HCT116 (cell line): ENCODE measurements at regions not wholly inside any gene's neighbourhood (a gene's known extent, or its start where the extent isn't known, plus 50 kb on each side); places are given as distances from the start of the nearest gene placed in this dataset.

Source experiments
- ATAC-seq: fragments of 200-7000 bp; cut with Tn5 transposase; 2 replicates; pipeline ENCODE4 v1.9.1; 2020; ENCODE audit warnings: mild to moderate bottlenecking, moderate library complexity
- BruUV-seq: library from RNA; stranded (reverse); fragments of 400-500 nt; replicated peaks from 2 replicates; lab custom pipeline; 2021; lab: Mats Ljungman, UMichigan
- CTCF ChIA-PET: fragments of 300-600 bp; sonication (Branson Sonifier 250); formaldehyde crosslinking; loops from one replicate; lab custom pipeline; 2021; ENCODE audit warnings: antibody characterized with exemption; lab: Charles Lee
- POLR2A ChIA-PET: fragments of 300-600, 350-600 bp; sonication (Branson Sonifier 250); formaldehyde crosslinking; loops from one replicate; lab custom pipeline; 2021; ENCODE audit warnings: antibody characterized with exemption; lab: Charles Lee
- RAD21 ChIA-PET, 2 experiments: fragments of 300-600 bp; sonication (Branson Sonifier 250); formaldehyde crosslinking; loops; one replicate each; lab custom pipeline; 2023; ENCODE audit warnings: low total read pairs in 2 of 2; ENCODE audit not compliant: uncharacterized antibody in 2 of 2, unreplicated experiment in 2 of 2, low non-redundant PET in 1 of 2; lab: Charles Lee
- DNase-seq: peaks from one replicate; pipeline ENCODE4 v3.0.0-alpha.2; 2010; ENCODE audit warnings: low read depth, low spot score
- H2AFZ ChIP-seq: fragments of 200-600 bp; shearing (Covaris generic), sonication (generic); 2 replicates; pipeline ENCODE4 v1.6.1; 2017; ENCODE audit warnings: low read depth, mixed run types, mixed read lengths, antibody characterized with exemption, low read length; ENCODE audit not compliant: poor library complexity, severe bottlenecking
- H3K27ac ChIP-seq: 2 replicates; pipeline ENCODE4 v1.5.1; 2012; ENCODE audit warnings: low read depth, low read length
- H3K27me3 ChIP-seq: fragments of 200-600 bp; sonication (generic); 2 replicates; pipeline ENCODE4 v1.6.1; 2016; ENCODE audit warnings: mixed run types, low read length, mixed read lengths; ENCODE audit not compliant: insufficient read depth
- H3K36me3 ChIP-seq, 2 experiments: fragments of 200-500 bp in 1 of 2; fragments of 200-600 bp in 1 of 2; sonication (Bioruptor generic) in 1 of 2; sonication (generic) in 1 of 2; 2 replicates each; pipeline versions ENCODE4 v1.5.1 to v1.6.1; 2014 to 2016; ENCODE audit warnings: low read length in 2 of 2, inconsistent platforms in 1 of 2, mixed read lengths in 1 of 2, mixed run types in 1 of 2; ENCODE audit not compliant: insufficient read depth in 2 of 2, control insufficient read depth in 1 of 2
- H3K4me1 ChIP-seq, 2 experiments: fragments of 200-600 bp in 1 of 2; sonication (generic) in 1 of 2; 2 replicates each; pipeline versions ENCODE4 v1.5.1 to v1.6.1; 2012 to 2017; ENCODE audit warnings: low read length in 2 of 2, inconsistent platforms in 1 of 2, mild to moderate bottlenecking in 1 of 2, mixed read lengths in 1 of 2, mixed run types in 1 of 2, moderate library complexity in 1 of 2; ENCODE audit not compliant: insufficient read depth in 2 of 2, control insufficient read depth in 1 of 2
- H3K4me2 ChIP-seq: fragments of 200-600 bp; sonication (generic); 2 replicates; pipeline ENCODE4 v1.6.1; 2017; ENCODE audit warnings: mixed run types, low read length, mixed read lengths
- H3K4me3 ChIP-seq, 2 experiments: fragments of 200-600 bp in 1 of 2; sonication (generic) in 1 of 2; replicated peaks in 1 of 2; 2 replicates each; pipeline ENCODE4 v1.5.1; 2011 to 2016; ENCODE audit warnings: low read length in 2 of 2, control low read depth in 1 of 2, low read depth in 1 of 2, mild to moderate bottlenecking in 1 of 2, mixed read lengths in 1 of 2, mixed run types in 1 of 2
- H3K79me2 ChIP-seq: fragments of 200-600 bp; sonication (generic); 2 replicates; pipeline ENCODE4 v1.6.1; 2017; ENCODE audit warnings: mild to moderate bottlenecking, mixed run types, low read length, moderate library complexity, mixed read lengths; ENCODE audit not compliant: insufficient read depth
- H3K9ac ChIP-seq: fragments of 200-600 bp; sonication (generic); 2 replicates; pipeline ENCODE4 v1.6.1; 2016; ENCODE audit warnings: low read length, mixed read lengths
- H3K9me2 ChIP-seq: fragments of 200-600 bp; sonication (generic), shearing (Covaris generic); 2 replicates; pipeline ENCODE4 v1.6.1; 2017; ENCODE audit warnings: mixed run types, mild to moderate bottlenecking, moderate library complexity; ENCODE audit not compliant: insufficient read depth
- H3K9me3 ChIP-seq, 2 experiments: fragments of 200-500 bp in 1 of 2; fragments of 200-600 bp in 1 of 2; sonication (Bioruptor generic) in 1 of 2; sonication (generic) in 1 of 2; 2 replicates each; pipeline ENCODE4 v1.6.1; 2014 to 2017; ENCODE audit warnings: low read length in 2 of 2, mixed read lengths in 2 of 2, inconsistent platforms in 1 of 2, low read depth in 1 of 2, mild to moderate bottlenecking in 1 of 2, mixed run types in 1 of 2, moderate library complexity in 1 of 2; ENCODE audit not compliant: control insufficient read depth in 1 of 2, insufficient read depth in 1 of 2
- H4K20me1 ChIP-seq: fragments of 200-600 bp; sonication (generic), shearing (Covaris generic); 2 replicates; pipeline ENCODE4 v1.6.1; 2017; ENCODE audit warnings: mixed run types, mild to moderate bottlenecking, moderate library complexity; ENCODE audit not compliant: insufficient read depth
- CEBPB ChIP-seq: IDR thresholded peaks from 2 replicates; pipeline ENCODE4 v1.6.1; 2012; ENCODE audit warnings: low read depth
- EGR1 ChIP-seq: IDR thresholded peaks from 2 replicates; pipeline ENCODE4 v1.6.1; 2012; ENCODE audit warnings: low read depth
- ELF1 ChIP-seq: IDR thresholded peaks from 2 replicates; pipeline ENCODE4 v1.6.1; 2012; ENCODE audit warnings: low read depth, borderline replicate concordance
- EZH2 ChIP-seq: fragments of 200-600 bp; sonication (generic); IDR thresholded peaks from 2 replicates; pipeline ENCODE4 v1.6.1; 2017; ENCODE audit warnings: antibody characterized with exemption, mixed run types
- EZH2phosphoT487 ChIP-seq: fragments of 200-600 bp; IDR thresholded peaks from 2 replicates; pipeline ENCODE4 v1.6.1; 2018; ENCODE audit warnings: antibody characterized with exemption, borderline replicate concordance
- JUND ChIP-seq: IDR thresholded peaks from 2 replicates; pipeline ENCODE4 v1.6.1; 2012
- POLR2AphosphoS5 ChIP-seq: IDR thresholded peaks from 2 replicates; pipeline ENCODE4 v1.6.1; 2011; ENCODE audit warnings: mild to moderate bottlenecking, low read depth, low read length, moderate library complexity
- SP1 ChIP-seq: IDR thresholded peaks from 2 replicates; pipeline ENCODE4 v1.6.1; 2012; ENCODE audit warnings: low read depth
- TCF7L2 ChIP-seq: IDR thresholded peaks from 2 replicates; pipeline ENCODE4 v1.7.0; 2011; ENCODE audit warnings: borderline replicate concordance, inconsistent platforms; ENCODE audit not compliant: insufficient read depth, insufficient read length; ENCODE audit errors: extremely low read depth
- YY1 ChIP-seq: IDR thresholded peaks from 2 replicates; pipeline ENCODE4 v1.6.1; 2011; ENCODE audit warnings: low read length, low read depth, moderate library complexity, mild to moderate bottlenecking; ENCODE audit not compliant: insufficient replicate concordance; ENCODE audit errors: extremely low read depth
- ZFX ChIP-seq: fragments of 450-650 bp; IDR thresholded peaks from 2 replicates; pipeline ENCODE4 v1.6.1; 2017
- ZNF274 ChIP-seq: fragments of 200-500 bp; sonication (Bioruptor generic); IDR thresholded peaks from 2 replicates; pipeline ENCODE4 v1.6.1; 2014; ENCODE audit warnings: mild to moderate bottlenecking, low read depth, low read length, inconsistent platforms
- intact Hi-C: fragments of 100-400 bp; cut with micrococcal nuclease; formaldehyde crosslinking; loops from 2 replicates; pipeline ENCODE4 v1.10.0; 2022
- TF ChIP-seq, protein P1 (sequence below): IDR thresholded peaks from 2 replicates; pipeline ENCODE4 v1.6.1; 2012; ENCODE audit warnings: low read depth

- no peak for TF ChIP-seq TCF7L2
- TF ChIP-seq, protein P1, sequence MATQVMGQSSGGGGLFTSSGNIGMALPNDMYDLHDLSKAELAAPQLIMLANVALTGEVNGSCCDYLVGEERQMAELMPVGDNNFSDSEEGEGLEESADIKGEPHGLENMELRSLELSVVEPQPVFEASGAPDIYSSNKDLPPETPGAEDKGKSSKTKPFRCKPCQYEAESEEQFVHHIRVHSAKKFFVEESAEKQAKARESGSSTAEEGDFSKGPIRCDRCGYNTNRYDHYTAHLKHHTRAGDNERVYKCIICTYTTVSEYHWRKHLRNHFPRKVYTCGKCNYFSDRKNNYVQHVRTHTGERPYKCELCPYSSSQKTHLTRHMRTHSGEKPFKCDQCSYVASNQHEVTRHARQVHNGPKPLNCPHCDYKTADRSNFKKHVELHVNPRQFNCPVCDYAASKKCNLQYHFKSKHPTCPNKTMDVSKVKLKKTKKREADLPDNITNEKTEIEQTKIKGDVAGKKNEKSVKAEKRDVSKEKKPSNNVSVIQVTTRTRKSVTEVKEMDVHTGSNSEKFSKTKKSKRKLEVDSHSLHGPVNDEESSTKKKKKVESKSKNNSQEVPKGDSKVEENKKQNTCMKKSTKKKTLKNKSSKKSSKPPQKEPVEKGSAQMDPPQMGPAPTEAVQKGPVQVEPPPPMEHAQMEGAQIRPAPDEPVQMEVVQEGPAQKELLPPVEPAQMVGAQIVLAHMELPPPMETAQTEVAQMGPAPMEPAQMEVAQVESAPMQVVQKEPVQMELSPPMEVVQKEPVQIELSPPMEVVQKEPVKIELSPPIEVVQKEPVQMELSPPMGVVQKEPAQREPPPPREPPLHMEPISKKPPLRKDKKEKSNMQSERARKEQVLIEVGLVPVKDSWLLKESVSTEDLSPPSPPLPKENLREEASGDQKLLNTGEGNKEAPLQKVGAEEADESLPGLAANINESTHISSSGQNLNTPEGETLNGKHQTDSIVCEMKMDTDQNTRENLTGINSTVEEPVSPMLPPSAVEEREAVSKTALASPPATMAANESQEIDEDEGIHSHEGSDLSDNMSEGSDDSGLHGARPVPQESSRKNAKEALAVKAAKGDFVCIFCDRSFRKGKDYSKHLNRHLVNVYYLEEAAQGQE, result no peak
- no peak for TF ChIP-seq ELF1
- TF ChIP-seq ZNF274, result no peak
- no peak for TF ChIP-seq SP1
- no peak for TF ChIP-seq EZH2phosphoT487
- TF ChIP-seq CEBPB, result no peak
- no peak for TF ChIP-seq EGR1
- no peak for TF ChIP-seq YY1
- no peak for TF ChIP-seq EZH2
- TF ChIP-seq JUND, result no peak
- no peak for TF ChIP-seq POLR2AphosphoS5
- TF ChIP-seq ZFX, result no peak
- TF ChIP-seq, all 23 proteins: peak for 0
- intact Hi-C loops, result no loop called here
- DNase-seq (no peak), ATAC-seq (no peak)
- no peaks in the 10 kb centered on the region for H3K79me2 ChIP-seq
- H3K9me3 ChIP-seq, result peaks cover 0 to 27% of the 10 kb centered on the region in 2 experiments; a peak in 2 of 4 replicates
- H2AFZ ChIP-seq, result no peak overlapping the region
- no peaks in the 10 kb centered on the region for H3K27me3 ChIP-seq
- no peaks in the 10 kb centered on the region for H4K20me1 ChIP-seq
- BruUV-seq, result no TSS peak
- H3K36me3 ChIP-seq, result no peaks in the 10 kb centered on the region
- no peaks in the 10 kb centered on the region for H3K4me1 ChIP-seq
- no peak overlapping the region for H3K4me2 ChIP-seq
- no peak overlapping the region for H3K4me3 ChIP-seq
- no peak overlapping the region for H3K27ac ChIP-seq
- H3K9ac ChIP-seq, result no peak overlapping the region
- H3K9me2 ChIP-seq, result no peaks in the 10 kb centered on the region
- ChIA-PET CTCF (no interaction called here), POLR2A (no interaction called here), RAD21 (no interaction called here)
These were observed 96.9 kb upstream of the KCNJ16 start for GRCh38 chr17:69978056-69978646.
